ENCODE measurements at regions not wholly inside any gene's neighbourhood (a gene's known extent, or its start where the extent isn't known, plus 50 kb on each side); places are given as distances from the start of the nearest gene placed in this dataset.

DNA sequence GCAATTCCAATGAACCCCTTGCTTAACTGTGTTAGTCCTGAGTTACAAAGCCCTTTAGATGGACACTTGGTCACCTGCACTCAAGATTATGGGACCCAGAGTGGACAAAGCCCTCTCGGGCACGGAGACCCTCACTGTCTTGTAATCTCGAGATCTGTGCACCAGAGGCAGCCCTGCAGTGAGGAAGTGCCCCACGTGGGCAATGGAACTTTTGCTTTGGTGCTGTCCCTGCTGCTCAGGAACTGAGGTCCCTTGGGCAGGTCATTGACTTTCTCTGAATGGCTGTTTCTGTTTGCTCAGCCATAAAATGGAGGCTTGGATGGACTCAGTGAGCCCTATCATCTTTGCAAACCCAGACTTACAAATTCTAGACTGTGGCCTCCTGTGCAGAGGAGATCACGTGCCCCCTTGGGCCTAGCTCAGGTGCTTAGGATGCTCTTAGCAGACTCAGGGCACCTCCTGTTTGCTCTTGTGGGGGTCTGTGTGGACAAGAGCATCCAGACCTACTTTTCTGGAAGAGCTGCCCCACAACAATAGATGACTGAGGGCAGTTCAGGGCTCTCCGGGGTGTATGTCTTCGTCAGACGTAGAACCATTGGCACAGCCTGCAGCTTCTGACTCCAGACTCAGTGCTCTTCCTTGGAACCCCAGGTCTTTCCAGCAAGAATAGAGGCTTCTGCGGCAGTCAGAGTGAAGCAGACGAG lies 94.5 kb upstream of the HS6ST1 start:
- TF ChIP-seq POLR2A (IDR thresholded peaks at IDR 0.05) (no peak), CTCF (IDR thresholded peaks at IDR 0.05) (no peak)
- Histone ChIP-seq H3K27me3 (no peaks in the 10 kb centered on the region), H3K9me3 (no peaks in the 10 kb centered on the region), H3K4me1 (no peaks in the 10 kb centered on the region), H3K36me3 (no peaks in the 10 kb centered on the region), H3K4me3 (no peak overlapping the region), H3K27ac (no peak overlapping the region)
- WGBS (ENCODE audit: insufficient coverage, low coverage, low lambda C conversion rate, missing lambda C conversion rate): 82% methylated on average over 6 of the region's 10 CpGs
- intact Hi-C loops (cut with DNase I): no loop called here
- DNase-seq: peak in 1 of 3 donors; percentile 17
- ATAC-seq: no peak

GRCh38 chr2:128413718-128414341 lies 95.2 kb upstream of the HS6ST1 start:
- 12% methylated on average over 4 of the region's 5 CpGs for WGBS (ENCODE audit: insufficient coverage, low coverage, low lambda C conversion rate, missing lambda C conversion rate)
- Histone ChIP-seq H3K27me3 (no peaks in the 10 kb centered on the region), H3K4me3 (no peak overlapping the region), H3K9me3 (no peaks in the 10 kb centered on the region), H3K27ac (no peak overlapping the region), H3K4me1 (no peaks in the 10 kb centered on the region), H3K36me3 (no peaks in the 10 kb centered on the region)
- ATAC-seq (no peak), DNase-seq (peak in 1 of 3 donors; percentile 21)
- intact Hi-C loops (cut with DNase I): no loop called here
- no peak for TF ChIP-seq CTCF (IDR thresholded peaks at IDR 0.05)

DNA sequence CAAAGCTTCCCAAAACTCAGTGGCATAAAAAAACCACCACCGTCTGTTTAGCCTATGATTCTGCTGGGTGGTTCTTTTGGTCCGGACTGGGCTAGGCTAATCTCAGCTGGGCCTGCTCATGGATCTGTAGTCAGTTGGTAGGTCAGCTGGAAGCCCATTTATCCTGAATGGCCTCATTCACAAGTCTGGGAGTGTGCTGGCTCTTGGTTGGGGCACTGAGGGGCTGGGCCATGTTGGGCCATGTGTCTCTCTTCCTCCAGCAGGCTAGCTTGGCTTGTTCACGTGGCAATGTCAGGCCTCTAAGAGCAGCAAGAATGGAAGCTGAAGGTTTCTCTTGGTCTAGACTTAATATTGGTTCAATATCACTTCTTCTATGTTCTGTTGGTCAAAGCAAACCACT lies 95.7 kb upstream of the HS6ST1 start:
- Histone ChIP-seq H3K27ac (no peak overlapping the region), H3K4me3 (no peak overlapping the region), H3K4me1 (no peaks in the 10 kb centered on the region), H3K36me3 (no peaks in the 10 kb centered on the region), H3K27me3 (no peaks in the 10 kb centered on the region), H3K9me3 (no peaks in the 10 kb centered on the region)
- intact Hi-C loops (cut with DNase I): no loop called here
- ATAC-seq: no peak
- 89% methylated on average over 2 of the region's 3 CpGs for WGBS (ENCODE audit: insufficient coverage, low coverage, low lambda C conversion rate, missing lambda C conversion rate)
- no peak for TF ChIP-seq POLR2A (IDR thresholded peaks at IDR 0.05)
- TF ChIP-seq CTCF (IDR thresholded peaks at IDR 0.05): no peak
- no peak for DNase-seq

DNA sequence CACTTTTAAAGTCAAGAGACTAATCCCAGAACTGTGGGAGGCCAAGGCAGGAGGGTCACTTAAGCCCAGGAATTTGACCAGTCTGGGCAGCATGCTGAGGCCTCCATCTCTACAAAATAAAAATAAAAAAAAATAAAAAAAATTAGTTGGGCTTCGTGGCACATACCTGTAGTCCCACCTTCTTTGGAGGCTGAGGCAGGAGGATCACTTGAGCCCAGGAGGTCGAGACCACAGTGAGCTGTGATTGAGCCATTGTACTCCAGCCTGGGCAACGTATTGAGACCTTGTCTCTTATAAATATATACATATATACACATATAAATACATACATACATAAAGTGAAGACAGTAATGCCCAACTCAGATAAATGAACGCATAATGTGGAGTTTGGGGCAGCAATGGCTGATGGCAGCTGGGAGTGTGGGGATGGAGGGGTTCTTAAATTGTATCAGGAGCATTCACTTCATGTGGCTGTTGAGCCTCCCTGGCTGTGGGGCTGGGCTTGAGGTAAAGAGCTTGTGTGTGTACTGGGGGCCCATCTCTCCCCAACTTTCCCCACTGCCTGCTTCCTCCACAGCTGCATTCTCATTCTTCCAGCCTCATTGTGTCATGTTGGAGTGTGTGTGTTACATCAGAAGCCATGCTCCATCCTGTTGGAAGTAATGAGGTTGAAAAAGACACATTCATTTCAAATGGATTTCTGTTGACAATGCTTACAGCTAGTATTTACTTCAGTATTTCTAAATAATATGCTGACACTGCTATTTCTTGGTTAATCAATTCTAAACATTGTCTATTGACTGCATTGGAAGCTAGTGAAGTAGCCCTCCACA lies 96.5 kb upstream of the HS6ST1 start:
- intact Hi-C loops (cut with DNase I): no loop called here
- TF ChIP-seq POLR2A (IDR thresholded peaks at IDR 0.05) (no peak), CTCF (IDR thresholded peaks at IDR 0.05) (no peak)

More for the DNA sequence above, 96.5 kb upstream of the HS6ST1 start:
- 84% methylated on average over 3 of the region's 4 CpGs for WGBS (ENCODE audit: insufficient coverage, low coverage, low lambda C conversion rate, missing lambda C conversion rate)
- no peaks in the 10 kb centered on the region for H3K27me3 ChIP-seq
- H3K27ac ChIP-seq: no peak overlapping the region
- H3K4me1 ChIP-seq: no peaks in the 10 kb centered on the region
- peak in 1 of 3 donors; percentile 9 for DNase-seq
- H3K36me3 ChIP-seq: no peaks in the 10 kb centered on the region
- no peaks in the 10 kb centered on the region for H3K9me3 ChIP-seq
- no peak overlapping the region for H3K4me3 ChIP-seq
- no peak for ATAC-seq

All from right lobe of liver (tissue), 6 donors.